A549 (cell line): ENCODE measurements at regions not wholly inside any gene's neighbourhood (a gene's known extent, or its start where the extent isn't known, plus 50 kb on each side); places are given as distances from the start of the nearest gene placed in this dataset.

Experiments
- BHLHE40 ChIP-seq: IDR thresholded peaks from 2 replicates; pipeline ENCODE4 v1.6.1; 2012; ENCODE audit warnings: low read depth, low read length, inconsistent platforms
- NR3C1 ChIP-seq: fragments of >200 bp; sonication (Bioruptor Twin); formaldehyde crosslinking; IDR thresholded peaks from 3 replicates; pipeline ENCODE4 v1.6.1; 2017
- POLR2A ChIP-seq: IDR thresholded peaks from 2 replicates; pipeline ENCODE4 v1.6.1; 2012; ENCODE audit warnings: mild to moderate bottlenecking, low read length
- RAD21 ChIP-seq, 2 experiments: fragments of >200 bp in 1 of 2; sonication (Bioruptor Twin) in 1 of 2; formaldehyde crosslinking in 1 of 2; IDR thresholded peaks in 1 of 2; conservative IDR thresholded peaks in 1 of 2; 2 replicates in 1 of 2; 3 replicates in 1 of 2; pipeline ENCODE4 v1.6.1; 2012 to 2018; ENCODE audit warnings: inconsistent platforms in 1 of 2
- REST ChIP-seq: fragments of 200-600 bp; sonication (generic); IDR thresholded peaks from 2 replicates; pipeline ENCODE4 v1.6.1; 2016; ENCODE audit warnings: antibody characterized with exemption, mild to moderate bottlenecking, moderate library complexity

DNA sequence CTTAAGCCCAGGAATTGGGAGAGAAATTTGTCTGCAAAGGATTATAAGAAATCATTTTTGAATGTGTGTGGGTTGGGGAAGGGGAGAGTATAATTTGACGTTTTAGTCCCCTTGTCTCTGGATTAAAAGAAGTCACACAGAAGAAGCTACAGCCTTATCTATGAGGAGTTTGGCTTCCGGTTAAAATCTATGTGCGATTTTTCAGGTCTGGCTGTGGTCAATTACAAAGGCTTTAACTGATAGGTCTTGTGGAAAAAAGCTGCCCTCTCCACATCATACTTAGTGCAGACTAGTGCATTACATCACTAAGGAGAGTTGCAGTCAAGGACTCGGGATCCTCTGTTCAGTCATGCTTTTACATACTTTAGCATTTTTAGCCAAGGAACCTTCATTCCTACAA is 80.3 kb upstream of the HTR1B start:
- TF ChIP-seq NR3C1 (no peak), POLR2A (no peak), BHLHE40 (no peak), RAD21 (conservative IDR thresholded peaks at IDR 0.05 in 1 of 2, IDR thresholded peaks at IDR 0.05 in 1 of 2) (no peak), REST (no peak)
